Skeletal muscle cell (primary cell): ENCODE measurements at regions not wholly inside any gene's neighbourhood (a gene's known extent, or its start where the extent isn't known, plus 50 kb on each side); places are given as distances from the start of the nearest gene placed in this dataset.
"Not testable (repeated sequence)": the region's sequence is repeated elsewhere in the genome, so short reads cannot be mapped to it uniquely, and the experiment has no call there.

Experiments
- DNase-seq: peaks from one replicate; pipeline ENCODE4 v3.0.0-alpha.2; 2010; ENCODE audit warnings: low read depth
- H3K4me3 ChIP-seq: 2 replicates; pipeline ENCODE4 v1.5.1; 2011; ENCODE audit warnings: low read depth, mild to moderate bottlenecking, control low read depth, low read length, moderate library complexity

- DNase-seq, result no peak
- no peak overlapping the region for H3K4me3 ChIP-seq
These were observed 488.1 kb upstream of the ARX start for GRCh38 chrX:25503826-25504225.

- DNase-seq, result no peak
- H3K4me3 ChIP-seq, result no peak overlapping the region
These were observed 492.0 kb upstream of the ARX start for GRCh38 chrX:25507801-25508200.

GRCh38 chrX:25519258-25519657 lies 503.5 kb upstream of the ARX start:
- no peak overlapping the region for H3K4me3 ChIP-seq
- DNase-seq, result no peak

GRCh38 chrX:25522443-25523010 lies 506.8 kb upstream of the ARX start:
- not testable (repeated sequence) for DNase-seq, H3K4me3 ChIP-seq

- peak; percentile 49 for DNase-seq
- H3K4me3 ChIP-seq, result no peak overlapping the region
These were observed 508.1 kb upstream of the ARX start for GRCh38 chrX:25523574-25524540.

- DNase-seq, result no peak
- no peak overlapping the region for H3K4me3 ChIP-seq
These were observed 511.4 kb upstream of the ARX start for GRCh38 chrX:25527156-25527555.

GRCh38 chrX:25527596-25527995 lies 511.8 kb upstream of the ARX start:
- no peak for DNase-seq
- H3K4me3 ChIP-seq, result no peak overlapping the region

GRCh38 chrX:25531096-25531495 lies 515.3 kb upstream of the ARX start:
- DNase-seq, result no peak
- H3K4me3 ChIP-seq, result no peak overlapping the region

GRCh38 chrX:25534091-25534490 lies 518.3 kb upstream of the ARX start:
- DNase-seq, result no peak

GRCh38 chrX:25536307-25536970 lies 520.7 kb upstream of the ARX start:
- H3K4me3 ChIP-seq, result no peak overlapping the region
- DNase-seq, result no peak

More at GRCh38 chrX:25534091-25534490, 518.3 kb upstream of the ARX start:
- H3K4me3 ChIP-seq, result no peak overlapping the region

- H3K4me3 ChIP-seq, result no peak overlapping the region
- DNase-seq, result no peak
These were observed 521.9 kb upstream of the ARX start for GRCh38 chrX:25537699-25538098.

- peak; percentile 35 for DNase-seq
- H3K4me3 ChIP-seq, result no peak overlapping the region
These were observed 528.9 kb upstream of the ARX start for GRCh38 chrX:25544641-25545040.

GRCh38 chrX:25548811-25549210 lies 533.0 kb upstream of the ARX start:
- no peak overlapping the region for H3K4me3 ChIP-seq
- DNase-seq, result no peak

GRCh38 chrX:25555521-25555920 lies 539.8 kb upstream of the ARX start:
- no peak overlapping the region for H3K4me3 ChIP-seq
- no peak for DNase-seq

GRCh38 chrX:25558137-25558536 lies 542.4 kb upstream of the ARX start:
- DNase-seq, result no peak
- no peak overlapping the region for H3K4me3 ChIP-seq

- H3K4me3 ChIP-seq, result no peak overlapping the region
- DNase-seq, result no peak
These were observed 545.4 kb upstream of the ARX start for GRCh38 chrX:25561190-25561589.

- H3K4me3 ChIP-seq, result no peak overlapping the region
- DNase-seq, result no peak
These were observed 557.9 kb upstream of the ARX start for GRCh38 chrX:25573631-25574030.

- H3K4me3 ChIP-seq, result no peak overlapping the region
- DNase-seq, result no peak
These were observed 541.2 kb upstream of the MAGEB18 start for GRCh38 chrX:25596921-25597320.

- peak; percentile 20 for DNase-seq
These were observed 540.6 kb upstream of the MAGEB18 start for GRCh38 chrX:25597551-25597950.

GRCh38 chrX:25599061-25599460 lies 539.1 kb upstream of the MAGEB18 start:
- DNase-seq, result peak; percentile 12

More at GRCh38 chrX:25597551-25597950, 540.6 kb upstream of the MAGEB18 start:
- no peak overlapping the region for H3K4me3 ChIP-seq

More at GRCh38 chrX:25599061-25599460, 539.1 kb upstream of the MAGEB18 start:
- no peak overlapping the region for H3K4me3 ChIP-seq
